SKM-1 treated with dmso at 0.1 percent for 144 hours (cell line): ENCODE measurements at regions not wholly inside any gene's neighbourhood (a gene's known extent, or its start where the extent isn't known, plus 50 kb on each side); places are given as distances from the start of the nearest gene placed in this dataset.

Source experiments
- DNase-seq: peaks from one replicate; lab custom pipeline; 2025; ENCODE audit not compliant: unreplicated experiment; lab: John Stamatoyannopoulos, UW

DNA sequence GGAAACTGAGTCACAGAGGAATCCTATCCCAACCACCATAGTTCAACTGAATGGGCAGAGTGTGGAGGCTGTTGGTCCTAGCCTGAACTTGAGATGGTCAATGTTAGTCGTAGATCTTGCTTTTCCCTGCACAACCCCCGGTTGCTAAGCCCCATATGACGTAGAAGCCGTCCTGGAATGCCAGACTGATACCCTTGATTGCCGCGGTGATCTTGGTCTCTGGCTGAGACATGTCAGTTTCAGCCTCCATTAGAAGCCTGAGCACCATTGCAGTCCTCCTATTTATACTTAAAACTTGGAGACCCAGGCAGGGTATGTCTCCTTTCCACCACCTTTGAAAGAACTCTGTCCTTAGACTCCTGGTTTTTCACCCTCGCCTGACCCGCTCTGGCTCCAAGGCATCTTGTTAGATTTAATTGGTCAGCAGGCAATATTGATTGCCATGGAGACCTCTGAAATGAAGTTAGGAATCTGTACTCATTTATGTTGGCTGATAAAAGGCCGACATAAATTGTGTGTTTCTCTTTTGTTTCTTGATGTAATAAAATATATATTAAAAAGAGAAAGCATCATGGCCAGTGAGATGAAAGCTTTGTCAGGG is 53.4 kb downstream of the RPLP1 start:
- no peak for DNase-seq

DNA sequence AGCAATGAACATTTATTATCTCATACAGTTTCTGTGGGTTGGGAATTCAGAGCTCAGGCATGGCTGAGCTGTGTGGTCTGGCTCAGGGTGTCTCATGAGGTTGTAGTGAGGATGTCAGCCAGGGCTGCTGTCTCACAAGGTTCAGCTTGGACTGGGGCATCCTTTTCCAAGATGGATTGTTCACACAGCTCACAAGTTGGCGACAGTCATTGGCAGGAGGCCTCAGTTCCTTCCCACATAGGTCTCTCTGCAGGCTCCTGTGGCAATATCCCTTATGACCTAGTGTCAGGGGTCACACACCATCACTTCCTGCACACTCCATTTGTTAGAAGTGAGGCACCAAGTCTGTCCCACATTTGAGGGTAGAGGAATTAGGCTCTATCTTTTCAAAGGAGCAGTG is 56.0 kb downstream of the RPLP1 start:
- peak; percentile 12 for DNase-seq

DNA sequence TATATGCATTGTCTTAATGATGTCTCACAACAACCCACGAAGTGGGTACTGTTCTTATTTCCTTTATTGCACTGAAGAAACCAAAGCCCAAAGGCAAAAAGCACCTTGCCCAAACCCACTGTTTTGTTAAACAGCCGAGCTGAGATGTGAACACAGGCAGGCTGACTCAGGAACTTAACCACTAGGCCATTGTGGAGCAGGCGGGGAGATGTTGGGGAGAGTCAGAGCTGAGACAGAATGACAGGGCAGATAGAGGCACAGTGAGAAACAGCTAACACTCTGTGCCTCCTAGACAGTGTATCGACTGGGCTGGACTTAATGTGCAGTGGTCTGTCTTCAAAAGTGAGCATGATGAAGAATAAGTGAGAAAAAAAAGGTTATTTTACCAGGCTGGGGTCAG is 56.5 kb downstream of the RPLP1 start:
- no peak for DNase-seq

DNA sequence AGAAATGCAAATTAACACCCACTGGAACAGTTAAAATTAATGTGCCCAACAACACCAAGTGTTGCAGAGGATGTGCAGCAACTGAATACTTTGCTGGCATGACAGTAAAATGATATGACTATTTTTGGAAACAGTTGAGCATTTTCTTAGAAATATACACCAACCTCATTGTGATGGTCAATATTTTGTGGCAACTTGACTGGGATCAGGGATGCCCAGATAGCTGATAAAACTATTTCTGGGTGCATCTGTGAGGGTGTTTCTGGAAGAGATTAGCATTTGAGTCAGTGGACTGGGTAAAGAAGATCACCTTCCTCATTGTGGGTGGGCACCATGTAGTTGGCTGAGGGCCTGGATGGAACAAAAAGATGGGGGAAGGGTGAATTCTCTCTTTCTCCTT is 57.9 kb downstream of the RPLP1 start:
- DNase-seq, result no peak

DNA sequence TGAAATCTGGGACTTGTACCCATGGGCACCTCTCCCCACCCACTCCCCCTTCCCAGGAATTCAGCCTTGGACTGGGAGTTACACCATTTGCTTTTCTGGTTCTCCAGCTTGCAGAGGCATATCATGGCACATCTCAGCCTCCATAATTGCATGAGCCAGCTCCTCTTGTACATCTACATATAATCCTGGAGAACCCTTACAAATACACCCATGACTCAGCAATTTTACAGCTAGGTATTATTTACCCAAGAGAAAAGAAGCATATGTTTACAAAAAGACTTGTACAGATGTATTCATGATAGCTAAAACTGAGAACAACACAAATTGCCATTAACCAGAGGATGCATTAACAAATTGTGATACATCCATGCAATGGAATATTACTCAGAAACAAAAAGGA is 58.4 kb downstream of the RPLP1 start:
- no peak for DNase-seq

DNA sequence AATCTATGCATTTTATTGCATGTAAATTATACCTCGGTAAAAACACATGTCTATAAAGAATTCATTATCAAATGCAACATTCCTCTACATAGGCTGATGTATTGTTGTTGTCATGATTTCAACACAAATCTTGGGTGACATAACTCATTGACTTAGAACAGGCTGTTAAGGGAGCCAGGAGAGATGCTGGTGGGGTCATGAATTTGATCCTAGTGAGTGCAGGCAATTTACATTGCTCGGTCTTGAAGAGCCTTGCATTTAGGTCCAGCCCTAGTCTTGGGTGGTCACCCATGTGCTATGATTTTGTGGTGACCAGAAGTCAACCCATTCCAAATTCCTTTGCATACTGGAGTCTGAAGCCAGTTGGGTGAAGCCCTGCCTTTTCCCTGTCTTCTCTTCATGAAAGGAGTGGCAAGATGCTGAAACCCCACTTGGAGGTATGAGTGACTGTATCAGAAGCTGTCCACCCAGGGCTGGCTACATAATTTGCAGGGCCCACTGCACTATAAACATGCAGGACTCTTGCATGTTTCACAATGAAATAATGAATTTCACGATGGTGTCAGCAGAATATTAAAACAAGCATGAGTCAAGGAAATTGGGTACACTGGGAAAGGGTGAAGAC is 59.2 kb downstream of the RPLP1 start:
- no peak for DNase-seq

DNA sequence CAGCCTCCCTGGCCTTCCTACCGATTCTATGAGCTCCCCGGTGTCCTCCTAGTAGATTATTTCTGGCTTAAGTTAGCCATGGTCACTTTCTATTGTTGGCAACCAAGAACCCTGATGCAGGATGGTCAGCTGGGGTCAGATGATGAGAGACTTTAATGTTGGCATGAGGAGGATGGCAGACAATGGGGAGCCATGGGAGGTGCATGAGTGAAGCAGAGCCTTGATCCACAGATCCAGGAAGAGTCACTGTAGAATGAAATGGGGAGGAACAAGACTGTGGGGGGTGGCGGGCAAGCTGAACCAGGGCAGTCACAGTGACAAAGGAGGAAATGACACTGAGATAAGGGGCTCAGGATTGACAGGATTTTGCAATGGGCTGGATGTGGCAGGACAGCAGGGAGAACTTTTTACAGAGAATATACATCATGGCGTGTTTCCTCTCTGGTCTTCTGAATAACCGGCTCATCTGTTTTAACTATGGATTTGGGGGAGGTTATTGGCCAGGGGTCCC is 60.9 kb downstream of the RPLP1 start:
- DNase-seq, result peak; percentile 45

DNA sequence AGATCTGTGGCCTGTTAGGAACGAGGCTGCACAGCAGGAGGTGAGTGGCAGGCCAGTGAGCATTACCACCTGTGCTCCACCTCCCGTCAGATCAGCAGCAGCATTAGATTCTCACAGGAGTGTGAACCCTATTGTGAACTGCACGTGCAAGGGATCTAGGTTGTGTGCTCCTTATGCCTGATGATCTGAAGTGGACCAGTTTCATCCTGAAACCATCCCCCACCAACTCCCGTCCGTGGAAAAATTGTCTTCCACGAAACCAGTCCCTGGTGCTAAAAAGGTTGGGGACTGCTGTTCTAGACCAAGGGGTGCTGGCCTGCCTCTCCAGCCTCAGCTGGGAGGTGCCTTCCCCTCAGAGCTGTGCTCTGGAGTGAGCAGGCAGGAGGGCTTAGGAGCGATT is 61.4 kb downstream of the RPLP1 start:
- DNase-seq, result no peak

DNA sequence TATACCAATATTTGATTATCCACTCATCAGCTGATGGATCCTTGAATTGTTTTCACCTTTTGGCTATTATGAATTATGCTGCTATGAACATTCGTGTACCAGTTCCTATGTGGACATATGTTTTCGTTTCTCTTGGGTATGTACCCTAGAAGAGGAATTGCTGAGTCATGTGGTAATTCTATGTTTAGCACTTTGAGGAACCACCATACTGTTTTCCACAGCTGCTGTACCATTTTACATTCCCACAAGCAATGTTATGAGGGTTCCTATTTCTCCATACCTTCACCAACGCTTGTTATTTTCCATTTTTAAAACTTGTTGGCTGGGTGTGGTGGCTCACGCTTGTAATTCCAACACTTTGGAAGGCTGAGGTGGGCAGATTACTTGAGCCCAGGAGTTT is 62.9 kb downstream of the RPLP1 start:
- peak; percentile 60 for DNase-seq

DNA sequence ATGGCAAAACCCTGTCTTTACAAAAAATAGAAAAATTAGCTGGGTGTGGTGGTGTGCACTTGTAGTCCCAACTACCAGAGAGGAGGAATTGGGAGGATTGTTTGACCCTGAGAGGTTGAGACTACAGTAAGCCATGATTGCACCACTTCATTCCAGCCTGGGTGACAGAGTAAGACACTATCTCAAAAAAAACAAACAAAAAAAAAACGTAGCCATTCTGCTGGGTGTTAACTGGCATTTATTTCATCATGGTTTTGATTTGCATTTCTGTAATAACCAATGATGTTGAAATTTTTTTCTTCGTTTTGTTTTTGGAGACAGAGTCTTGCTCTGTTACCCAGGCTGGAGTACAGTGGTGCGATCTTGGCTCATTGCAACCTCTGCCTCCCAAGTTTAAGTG is 63.3 kb downstream of the RPLP1 start:
- DNase-seq, result no peak

DNA sequence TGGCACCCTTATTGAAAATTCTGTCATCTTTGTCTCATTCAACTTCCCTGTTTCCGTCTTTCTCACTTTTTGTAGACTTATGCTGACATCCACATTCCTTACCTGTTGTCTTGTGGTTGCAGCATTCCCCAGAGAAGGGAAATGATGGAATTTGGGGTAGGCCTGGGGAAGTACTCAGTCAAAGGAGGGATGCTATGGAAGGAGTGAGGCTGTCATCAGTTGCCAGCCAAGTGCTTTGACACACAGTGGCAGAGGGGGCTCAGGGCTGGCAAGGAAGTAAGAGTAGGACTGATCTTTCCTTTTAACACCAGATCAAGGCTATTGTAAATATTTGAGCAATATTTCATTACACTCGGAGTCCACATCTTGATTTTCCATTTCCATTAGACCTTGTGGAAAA is 64.4 kb downstream of the RPLP1 start:
- no peak for DNase-seq

DNA sequence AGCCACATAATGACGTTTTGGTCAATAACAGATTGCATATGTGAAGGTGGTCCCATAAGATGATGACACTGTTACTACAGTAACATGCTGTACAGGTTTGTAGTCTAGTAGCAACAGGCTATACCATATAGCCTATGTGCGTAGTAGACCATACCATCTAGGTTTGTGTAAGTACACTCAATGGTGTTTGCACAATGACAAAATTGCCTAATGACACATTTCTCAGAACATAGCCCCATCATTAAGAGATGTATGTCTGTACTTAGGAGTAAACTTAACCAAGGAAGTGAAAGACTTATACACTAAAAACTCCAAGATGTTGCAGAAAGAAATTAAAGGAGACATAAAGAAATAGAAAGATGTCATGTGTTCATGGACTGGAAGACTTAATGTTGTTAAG is 66.2 kb downstream of the RPLP1 start:
- DNase-seq, result no peak

DNA sequence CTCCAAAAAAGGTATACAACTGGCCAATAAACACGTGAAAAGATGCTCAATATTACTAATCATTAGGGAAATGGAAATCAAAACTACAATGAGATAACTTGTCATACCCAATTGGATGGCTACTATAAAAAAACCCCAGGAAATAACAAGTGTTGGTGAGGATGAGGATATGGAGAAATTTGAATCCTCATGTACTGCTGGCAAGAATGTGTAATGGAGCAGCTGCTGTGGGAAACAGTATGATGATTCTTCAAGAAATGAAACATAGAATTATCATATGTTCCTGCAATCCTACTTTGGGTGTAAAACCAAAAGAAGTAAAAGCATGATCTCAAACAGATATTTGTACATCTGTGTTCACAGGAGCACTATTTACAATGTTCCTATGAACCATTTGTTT is 67.4 kb downstream of the RPLP1 start:
- no peak for DNase-seq

DNA sequence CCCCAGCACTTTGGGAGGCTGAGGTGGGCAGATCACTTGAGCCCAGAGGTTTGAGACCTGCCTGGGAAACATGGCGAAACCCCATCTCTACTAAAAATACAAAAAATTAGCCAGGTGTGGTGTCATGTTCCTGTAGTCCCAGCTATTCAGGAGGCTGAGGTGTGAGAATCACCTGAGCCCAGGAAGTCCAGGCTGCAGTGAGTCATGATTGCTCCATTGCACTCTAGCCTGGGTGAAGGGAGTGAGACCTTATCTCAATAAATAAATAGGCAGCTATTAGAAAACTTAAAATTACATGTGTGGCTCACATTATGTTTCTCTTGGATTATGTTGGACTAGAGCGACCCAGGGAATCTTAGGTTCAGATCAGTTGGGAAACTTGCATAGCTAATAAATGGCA is 69.7 kb downstream of the RPLP1 start:
- no peak for DNase-seq

DNA sequence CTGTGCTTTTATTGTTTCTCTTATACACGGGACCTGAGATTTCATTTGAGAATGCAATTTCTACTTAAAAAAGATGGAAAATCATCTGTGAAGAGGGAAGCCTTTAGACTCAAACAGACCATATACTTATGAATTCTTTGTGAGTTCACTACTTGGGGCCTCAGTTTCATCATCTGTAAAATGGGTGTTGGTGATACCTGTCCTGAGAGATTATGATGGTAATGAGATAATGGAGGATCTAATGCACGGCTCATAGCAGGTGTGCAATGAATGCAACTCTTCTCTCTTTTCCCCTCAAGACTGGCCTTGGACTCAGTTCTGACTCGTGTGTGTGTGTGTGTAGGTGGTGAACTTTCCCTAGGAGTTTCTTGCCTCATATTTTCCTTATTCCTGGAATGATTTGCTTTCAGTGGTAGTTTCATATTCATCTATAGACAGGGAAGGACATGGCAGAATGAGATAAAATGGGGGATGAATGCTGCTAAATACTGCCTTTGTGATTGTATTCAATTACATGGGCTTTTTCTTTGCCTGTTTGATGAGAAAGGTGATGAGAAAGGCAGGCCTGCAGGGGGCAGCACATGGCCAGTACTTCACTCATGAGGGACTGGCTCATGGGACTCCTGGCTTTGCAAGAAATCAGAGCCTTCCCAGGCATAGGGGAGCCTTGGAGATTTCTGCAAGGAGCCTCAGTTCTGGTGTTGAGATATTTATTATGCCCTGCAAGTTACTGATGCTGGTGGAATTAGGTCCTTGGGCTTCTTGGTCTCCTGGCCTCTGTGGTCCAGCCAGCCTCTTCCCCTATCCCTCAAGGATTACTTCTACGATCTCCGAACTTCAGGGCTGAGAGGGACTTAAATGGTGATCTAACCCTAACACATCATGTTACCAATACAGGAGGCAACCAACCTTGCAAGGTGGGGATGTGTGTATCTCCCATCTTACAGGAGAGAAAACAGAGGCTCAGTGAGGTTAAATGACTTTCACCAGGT is 70.7 kb downstream of the RPLP1 start:
- DNase-seq, result peak; percentile 61

DNA sequence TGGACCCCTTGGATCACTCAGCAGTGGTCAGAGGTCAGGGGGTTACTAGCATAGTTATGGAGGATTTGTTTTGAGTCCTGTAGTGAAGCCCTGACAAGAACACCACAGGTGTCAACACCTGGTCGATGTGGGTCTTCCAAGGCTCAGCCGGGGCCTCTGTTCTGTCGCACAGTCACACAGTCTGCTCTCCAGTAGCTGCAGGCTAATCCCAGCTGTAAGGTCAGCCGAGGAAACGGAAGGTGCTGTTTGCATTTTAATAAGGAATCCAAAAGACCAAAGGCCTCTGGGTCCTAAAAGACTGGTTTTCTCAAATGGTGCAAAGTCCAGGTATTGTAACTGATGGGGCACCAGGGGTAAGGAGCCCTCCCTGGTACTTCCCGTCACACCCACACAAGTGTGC is 71.7 kb downstream of the RPLP1 start:
- DNase-seq, result no peak

DNA sequence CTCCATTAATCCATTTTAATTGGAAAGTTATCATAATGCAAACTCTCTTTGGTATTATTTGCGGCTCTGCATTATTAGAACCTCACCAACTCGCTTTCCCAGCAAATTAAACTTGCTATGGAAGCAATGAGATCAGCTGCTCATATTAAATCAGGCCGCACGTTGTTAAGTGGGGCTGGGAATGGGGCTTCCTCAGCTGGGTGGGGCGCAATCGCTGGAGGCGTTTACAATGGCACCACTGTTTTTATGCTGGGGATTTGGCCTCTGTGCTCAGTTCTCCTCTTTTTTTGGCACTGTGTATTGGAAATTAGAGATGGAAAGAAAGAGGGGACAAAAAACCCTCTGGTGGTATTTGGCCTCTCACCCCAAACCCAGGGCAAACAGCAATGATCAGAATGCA is 72.2 kb downstream of the RPLP1 start:
- DNase-seq, result no peak

DNA sequence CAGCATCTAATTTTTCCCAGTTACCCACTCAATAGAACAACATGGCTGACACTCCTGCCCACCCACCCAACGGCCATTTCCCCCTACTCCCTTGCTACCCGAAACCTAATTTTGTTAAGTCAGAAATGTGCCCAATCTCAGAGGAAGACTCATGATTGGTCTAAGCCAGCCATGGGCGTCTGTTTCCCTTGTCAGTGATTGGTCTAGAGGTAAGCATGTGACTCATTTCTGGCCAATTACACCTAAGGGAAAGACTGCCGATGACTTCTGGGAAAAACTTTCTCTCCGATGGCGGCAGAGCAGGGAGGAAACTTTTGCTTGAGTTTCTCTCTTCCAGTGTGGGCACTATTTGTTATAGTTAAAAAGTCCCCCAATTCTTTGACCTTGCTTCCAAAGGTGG is 72.9 kb downstream of the RPLP1 start:
- DNase-seq, result no peak

DNA sequence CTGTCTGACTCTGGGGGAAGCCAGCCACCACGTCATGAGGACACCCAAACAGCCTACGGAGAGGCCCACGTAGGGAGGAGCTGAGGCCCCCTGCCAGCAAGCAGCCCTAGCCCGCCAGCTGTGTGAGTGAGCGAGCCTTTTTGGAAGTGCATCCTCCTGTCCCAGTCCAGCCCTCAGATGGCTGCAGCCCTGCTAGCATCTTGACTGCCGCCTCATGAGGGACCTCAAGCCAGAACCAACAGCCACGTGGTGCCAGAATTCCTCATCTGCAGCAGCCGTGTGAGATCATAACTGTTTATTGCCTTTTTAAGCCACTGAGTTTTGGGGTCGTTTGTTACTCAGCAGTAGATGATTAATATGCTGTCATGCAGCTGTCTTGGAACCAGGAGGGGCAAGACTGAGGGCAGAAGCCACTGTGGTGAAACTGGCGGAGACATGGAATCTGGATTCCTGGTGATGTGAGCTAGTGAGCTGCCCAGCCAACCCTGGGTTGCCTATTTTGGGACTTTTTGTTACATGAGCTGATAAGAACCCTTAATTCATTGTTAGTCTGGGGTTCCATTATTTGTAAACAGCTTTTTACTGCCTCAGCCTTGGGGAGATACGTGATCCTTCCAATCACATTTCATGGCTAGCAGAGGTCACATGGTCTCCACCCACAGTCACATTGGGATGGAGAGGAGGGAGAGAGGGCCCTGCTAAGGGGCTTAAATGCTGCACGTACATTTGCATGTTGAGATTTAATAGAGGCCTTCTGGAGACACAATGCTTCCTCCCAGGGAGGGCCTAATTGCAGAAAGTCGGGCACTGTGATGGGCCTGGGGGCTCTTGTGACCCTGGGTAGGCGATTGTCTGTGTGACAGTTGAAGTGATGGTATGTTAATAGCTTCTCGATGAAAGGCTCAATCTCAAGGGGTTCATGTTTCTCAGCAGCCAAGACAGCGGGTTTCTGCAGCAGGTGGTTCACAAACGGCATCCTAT is 73.8 kb downstream of the RPLP1 start:
- DNase-seq, result no peak

DNA sequence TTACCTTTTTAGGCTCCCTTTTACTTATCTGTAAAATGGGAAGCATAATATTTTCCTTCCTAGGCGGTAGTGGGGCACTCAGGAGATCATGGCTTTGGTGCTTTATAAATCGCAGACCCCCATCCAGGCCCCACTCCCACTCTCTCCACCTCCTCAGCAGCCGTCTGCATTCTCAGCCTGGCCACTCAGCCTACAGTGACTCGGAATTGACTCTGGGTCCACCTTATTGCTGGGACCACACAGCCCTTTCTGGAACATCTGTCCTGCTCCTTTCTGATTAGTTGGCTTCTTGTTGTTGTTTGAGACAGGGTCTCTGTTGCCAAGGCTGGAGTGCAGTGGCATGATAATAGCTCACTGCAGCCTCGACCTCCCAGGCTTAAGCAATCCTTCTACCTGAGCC is 76.5 kb downstream of the RPLP1 start:
- DNase-seq, result no peak
